ENCODE measurements at regions not wholly inside any gene's neighbourhood (a gene's known extent, or its start where the extent isn't known, plus 50 kb on each side); places are given as distances from the start of the nearest gene placed in this dataset.

DNA sequence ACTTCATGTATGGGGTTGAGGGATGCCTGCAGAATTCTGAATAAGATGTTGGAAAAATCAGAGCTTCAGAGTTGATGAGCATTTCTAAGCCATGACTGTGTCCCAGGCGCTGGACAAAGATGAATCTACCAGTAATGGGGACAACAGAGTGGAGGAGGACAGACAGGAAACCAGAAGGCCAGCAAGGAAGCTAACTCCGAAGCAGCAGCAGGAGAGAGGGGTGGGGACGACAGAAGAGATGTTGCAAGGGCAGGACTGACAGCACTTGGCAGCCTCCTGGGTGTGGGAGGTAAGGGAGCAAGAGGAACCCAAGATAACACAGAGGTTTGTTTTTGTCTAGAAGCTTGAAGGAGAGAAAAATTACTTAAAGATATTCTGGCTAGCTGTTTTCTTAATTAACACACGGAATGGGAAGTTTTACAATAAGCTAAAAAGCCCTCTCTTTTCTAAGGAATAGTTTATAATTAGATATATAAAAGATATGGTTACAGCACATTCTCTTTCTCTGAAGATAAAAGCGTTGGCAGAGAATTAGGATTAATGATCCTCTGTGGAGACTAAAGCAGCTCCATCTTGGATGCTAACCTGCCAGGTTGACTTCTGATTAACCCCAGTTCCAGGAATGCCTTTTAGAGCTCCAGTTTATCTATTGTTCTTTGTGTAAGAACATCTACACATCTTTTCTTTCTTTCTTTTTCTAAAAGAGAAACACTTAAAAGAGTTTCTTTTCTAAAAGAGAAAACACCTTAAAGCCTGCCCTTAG, 92.7 kb downstream of the TENT5C start:
- intact Hi-C loops (cut with DNase I), result no loop called here

DNA sequence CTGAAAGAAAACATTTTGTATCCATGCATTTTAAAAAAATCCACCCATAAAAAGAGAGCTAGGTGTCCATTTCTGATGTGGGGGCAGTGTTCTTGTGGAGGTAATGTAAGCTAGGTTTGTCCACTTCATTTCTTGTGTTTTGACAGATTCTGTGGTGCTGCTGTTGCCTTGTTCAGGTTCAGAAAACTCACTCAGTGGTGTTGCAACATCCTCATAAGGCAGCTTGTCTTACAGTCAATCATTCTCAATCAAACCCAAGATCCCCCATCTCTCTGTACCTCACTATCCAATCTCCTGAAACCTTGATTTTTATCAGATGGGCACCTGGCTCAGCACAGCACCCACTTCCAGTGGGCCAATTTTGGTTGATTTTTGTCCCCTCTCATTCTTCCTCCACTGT, 94.1 kb downstream of the TENT5C start:
- peaks cover 0 to 4% (median 0%) of the 10 kb centered on the region in 12 donors for H3K9me3 ChIP-seq
- intact Hi-C loops (cut with DNase I), result loop anchor here in 2 of 10 donors (5.0 to 10.0 kb wide), 2 partner anchors 52 to 55 kb away; no protein-coding TSS in a partner anchor
- no peak for TF ChIP-seq CTCF (IDR thresholded peaks at IDR 0.05)
- TF ChIP-seq POLR2A (IDR thresholded peaks at IDR 0.05), result no peak
- no peaks in the 10 kb centered on the region for H3K36me3 ChIP-seq
- no peak for DNase-seq
- ATAC-seq, result no peak
- no peaks in the 10 kb centered on the region for H3K27me3 ChIP-seq
- H3K4me1 ChIP-seq, result peaks cover 0 to 25% (median 11%) of the 10 kb centered on the region in 12 donors
- no peak overlapping the region for H3K27ac ChIP-seq
- no peak overlapping the region for H3K4me3 ChIP-seq

More for the DNA sequence above, 92.7 kb downstream of the TENT5C start:
- ATAC-seq, result peak in 3 of 4 donors; percentile 20 to 76 (median 55)
- WGBS, 4 donors, result 52 to 66% (median 56%) methylated on average over 5 of the region's 5 CpGs
- Histone ChIP-seq H3K36me3 (no peaks in the 10 kb centered on the region), H3K9me3 (no peaks in the 10 kb centered on the region), H3K27me3 (no peaks in the 10 kb centered on the region), H3K27ac (peak overlapping the region in 3 of 12 donors; percentile 10 to 28 (median 26)), H3K4me1 (peaks cover 0 to 25% (median 11%) of the 10 kb centered on the region in 12 donors), H3K4me3 (no peak overlapping the region)
- TF ChIP-seq POLR2A (IDR thresholded peaks at IDR 0.05) (no peak), CTCF (IDR thresholded peaks at IDR 0.05) (no peak)
- DNase-seq, result peak in 1 of 5 donors; percentile 76

DNA sequence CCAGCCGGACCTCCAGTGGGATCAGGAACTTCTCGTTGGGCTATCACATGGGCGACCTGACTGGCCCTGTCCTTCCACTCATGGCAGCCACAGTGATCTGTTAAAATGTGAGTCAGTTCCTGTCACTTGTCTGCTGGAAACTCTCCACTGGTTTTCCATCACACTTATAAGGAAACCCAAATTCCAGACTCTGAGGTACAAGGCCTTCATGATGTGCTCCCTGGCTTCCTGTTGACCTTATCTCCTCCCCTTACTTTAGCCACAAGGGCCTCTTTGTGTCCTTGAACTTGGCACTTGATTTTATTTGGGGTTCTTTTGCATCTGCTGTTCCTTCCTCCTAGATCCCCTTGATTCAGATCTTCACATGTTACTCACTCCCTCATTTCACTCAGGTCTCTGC, 96.8 kb downstream of the TENT5C start:
- H3K4me3 ChIP-seq, result no peak overlapping the region
- no peaks in the 10 kb centered on the region for H3K27me3 ChIP-seq
- DNase-seq (no peak), ATAC-seq (no peak)
- no peaks in the 10 kb centered on the region for H3K36me3 ChIP-seq
- 60 to 76% (median 69%) methylated on average over 3 of the region's 3 CpGs for WGBS, 4 donors
- TF ChIP-seq POLR2A (IDR thresholded peaks at IDR 0.05) (no peak), CTCF (IDR thresholded peaks at IDR 0.05) (no peak)
- intact Hi-C loops (cut with DNase I), result loop anchor here in 2 of 10 donors (5.0 to 10.0 kb wide), 2 partner anchors 50 to 58 kb away; no protein-coding TSS in a partner anchor
- H3K27ac ChIP-seq, result no peak overlapping the region
- peaks cover 0 to 6% (median 0%) of the 10 kb centered on the region in 12 donors for H3K4me1 ChIP-seq
- H3K9me3 ChIP-seq, result peaks cover 0 to 4% (median 0%) of the 10 kb centered on the region in 12 donors

- DNase-seq (no peak), ATAC-seq (no peak)
- Histone ChIP-seq H3K36me3 (no peaks in the 10 kb centered on the region), H3K9me3 (peaks cover 0 to 4% (median 0%) of the 10 kb centered on the region in 12 donors), H3K4me1 (peaks cover 0 to 17% (median 0%) of the 10 kb centered on the region in 12 donors), H3K27ac (no peak overlapping the region), H3K27me3 (no peaks in the 10 kb centered on the region), H3K4me3 (no peak overlapping the region)
- intact Hi-C loops (cut with DNase I), result loop anchor here in 1 of 10 donors (10.0 kb wide), 1 partner anchor 63 kb away; no protein-coding TSS in a partner anchor
- TF ChIP-seq CTCF (IDR thresholded peaks at IDR 0.05), result no peak
- no peak for TF ChIP-seq POLR2A (IDR thresholded peaks at IDR 0.05)
Measured at GRCh38 chr1:117707371-117707770, 101.5 kb downstream of the TENT5C start.

Measured in heart left ventricle (tissue), 16 donors.